HG02943 (cell line): ENCODE measurements at regions not wholly inside any gene's neighbourhood (a gene's known extent, or its start where the extent isn't known, plus 50 kb on each side); places are given as distances from the start of the nearest gene placed in this dataset.

Experiments used
- ATAC-seq: cut with Tn5 transposase; IDR thresholded peaks from one replicate; pipeline ENCODE4 v1.9.1; 2021; ENCODE audit warnings: mild to moderate bottlenecking, low read depth, moderate library complexity; ENCODE audit not compliant: unreplicated experiment

- ATAC-seq: no peak
These were observed 193.8 kb downstream of the LYPLAL1 start for GRCh38 chr1:219367496-219367895.

DNA sequence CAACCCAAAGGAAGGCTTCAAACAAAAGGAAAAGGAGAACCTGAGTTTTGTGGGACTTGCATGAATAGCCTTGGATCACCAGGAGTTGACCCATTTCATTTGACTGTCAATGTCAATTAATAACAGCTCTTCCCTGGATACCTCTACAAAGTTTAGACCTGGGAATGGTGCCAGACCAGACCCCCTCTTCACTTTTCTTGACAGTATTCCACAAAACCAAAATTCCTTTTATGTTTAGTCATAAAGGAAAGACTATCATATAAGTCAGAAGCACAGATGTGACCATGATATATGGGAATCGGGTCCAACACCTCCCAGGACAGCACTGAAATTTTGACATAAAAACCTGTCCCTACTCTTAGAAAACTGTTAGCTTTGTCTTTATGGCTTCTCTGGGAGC, 191.8 kb downstream of the LYPLAL1 start:
- no peak for ATAC-seq

DNA sequence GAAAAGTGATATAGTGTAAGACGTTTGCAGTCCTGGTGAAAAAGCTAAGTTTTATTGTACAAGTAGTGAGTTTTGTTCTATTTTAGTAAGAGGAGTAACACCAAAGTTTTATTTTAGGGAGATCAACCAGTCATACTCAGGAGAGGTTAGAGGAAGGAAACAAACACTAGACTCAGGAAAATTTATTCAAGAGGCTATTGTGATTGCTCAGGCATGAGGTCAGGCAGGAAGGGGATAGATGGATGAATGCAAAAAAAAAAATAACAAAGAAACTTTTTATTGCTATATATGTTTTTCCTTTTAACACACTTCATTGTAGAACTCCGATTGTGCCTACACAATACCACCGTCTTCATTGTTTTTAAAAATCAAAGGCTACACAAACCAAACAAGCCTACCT, 189.0 kb downstream of the LYPLAL1 start:
- no peak for ATAC-seq

- ATAC-seq: no peak
These were observed 185.4 kb downstream of the LYPLAL1 start for GRCh38 chr1:219359126-219359525.

- no peak for ATAC-seq
These were observed 184.4 kb downstream of the LYPLAL1 start for GRCh38 chr1:219358080-219358479.

- no peak for ATAC-seq
These were observed 181.3 kb downstream of the LYPLAL1 start for GRCh38 chr1:219354962-219355361.

GRCh38 chr1:219352961-219353651, 179.4 kb downstream of the LYPLAL1 start:
- ATAC-seq: no peak

- no peak for ATAC-seq
These were observed 176.7 kb downstream of the LYPLAL1 start for GRCh38 chr1:219350172-219350931.

DNA sequence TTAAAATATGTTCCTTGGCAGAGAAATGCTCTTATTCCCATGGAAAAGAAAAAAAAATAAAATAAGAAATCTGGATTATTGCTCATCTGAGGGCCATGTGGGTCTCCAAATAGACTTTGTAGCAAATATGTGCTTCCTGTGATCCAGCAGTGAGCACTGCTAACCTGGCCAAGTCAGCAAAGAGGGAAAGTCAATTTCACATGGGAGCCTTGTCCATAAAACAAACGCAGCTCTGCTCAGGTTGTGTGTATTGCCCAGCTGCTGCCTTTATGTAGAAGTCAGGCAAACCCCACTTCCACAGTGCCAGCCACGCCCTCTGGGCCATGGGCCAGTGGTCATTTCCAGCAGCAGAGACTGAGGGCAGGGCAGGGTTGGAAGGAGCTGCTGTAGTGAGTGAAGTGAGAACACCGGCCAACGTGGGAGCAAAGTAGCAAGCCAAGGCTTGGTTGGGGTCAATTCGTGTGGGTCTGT, 174.3 kb downstream of the LYPLAL1 start:
- ATAC-seq: no peak

DNA sequence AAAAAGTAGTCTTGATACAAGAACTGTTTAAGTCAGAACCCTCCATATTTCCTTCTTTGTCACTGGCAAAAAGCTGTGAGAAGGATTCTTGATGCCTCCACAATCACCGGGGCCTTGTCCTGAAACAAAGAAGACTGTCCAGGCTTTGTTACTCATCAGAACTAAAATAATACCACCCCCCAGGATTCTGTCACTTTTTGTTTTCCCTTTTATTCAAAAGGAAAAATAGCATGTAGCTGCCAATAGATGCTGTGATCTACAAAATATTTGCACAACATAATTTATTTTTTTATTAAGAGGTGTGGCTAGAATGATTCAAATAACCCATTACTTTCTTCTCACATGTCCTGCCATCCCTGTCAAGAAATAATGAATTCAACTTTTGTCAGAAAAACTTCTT, 173.7 kb downstream of the LYPLAL1 start:
- no peak for ATAC-seq

DNA sequence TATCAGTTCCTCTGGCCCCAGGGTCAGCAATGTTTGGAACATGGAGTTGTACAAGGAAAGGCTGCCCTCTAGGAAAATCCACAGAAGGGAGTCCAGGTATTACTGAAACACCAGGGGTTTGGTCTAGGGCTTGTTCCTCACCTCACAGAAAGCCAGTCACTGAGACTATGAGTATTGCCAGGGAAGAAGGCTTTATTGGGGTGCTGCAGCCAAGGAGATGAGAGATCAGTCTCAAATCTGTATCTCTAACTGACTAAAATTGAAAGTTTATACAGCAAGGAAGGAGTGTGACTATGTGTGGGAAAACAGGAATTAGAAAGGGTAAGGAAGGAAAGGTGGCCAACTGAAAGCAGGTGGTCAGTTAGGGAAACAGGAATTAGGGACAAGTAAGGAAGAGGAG, 172.3 kb downstream of the LYPLAL1 start:
- no peak for ATAC-seq

- ATAC-seq: no peak
These were observed 169.2 kb downstream of the LYPLAL1 start for GRCh38 chr1:219342836-219343235.

DNA sequence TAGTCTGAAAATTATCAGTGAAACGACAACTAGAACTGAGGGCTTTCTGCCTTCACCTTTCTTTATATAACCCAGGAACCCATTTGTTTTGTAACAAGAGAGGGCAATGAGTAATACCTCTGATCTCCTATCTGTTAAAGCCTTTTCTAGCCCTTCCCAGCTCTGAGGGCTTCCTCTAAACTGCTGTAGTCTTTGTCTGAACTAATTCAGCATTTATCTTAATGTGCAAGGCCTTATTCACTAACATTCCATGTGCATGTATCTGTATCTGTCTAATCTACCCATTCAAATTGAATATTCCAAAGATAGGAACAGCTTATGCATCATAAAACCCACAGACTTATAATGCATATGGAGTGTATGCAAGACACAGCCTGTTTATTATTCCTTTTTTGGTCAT, 167.1 kb downstream of the LYPLAL1 start:
- ATAC-seq: no peak

DNA sequence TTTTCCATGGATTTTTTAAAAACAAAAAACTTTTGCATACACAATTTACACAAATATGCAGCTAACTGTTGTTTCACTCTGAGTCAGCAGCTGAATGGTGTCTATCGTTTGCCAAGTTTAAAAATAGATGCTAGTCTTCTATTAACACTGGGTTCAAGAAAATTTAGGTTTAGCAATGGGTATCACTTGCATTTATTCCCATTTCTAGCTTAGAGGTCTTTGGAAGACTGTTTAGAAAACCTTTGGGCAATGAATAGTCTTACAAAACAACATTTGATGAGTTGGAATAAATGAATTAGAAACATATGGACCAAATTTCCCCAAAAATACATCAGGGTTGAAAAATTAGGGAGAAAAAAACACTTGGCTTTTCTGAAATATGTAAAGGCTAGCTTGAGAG, 165.8 kb downstream of the LYPLAL1 start:
- no peak for ATAC-seq

GRCh38 chr1:219337588-219337987, 163.9 kb downstream of the LYPLAL1 start:
- no peak for ATAC-seq

DNA sequence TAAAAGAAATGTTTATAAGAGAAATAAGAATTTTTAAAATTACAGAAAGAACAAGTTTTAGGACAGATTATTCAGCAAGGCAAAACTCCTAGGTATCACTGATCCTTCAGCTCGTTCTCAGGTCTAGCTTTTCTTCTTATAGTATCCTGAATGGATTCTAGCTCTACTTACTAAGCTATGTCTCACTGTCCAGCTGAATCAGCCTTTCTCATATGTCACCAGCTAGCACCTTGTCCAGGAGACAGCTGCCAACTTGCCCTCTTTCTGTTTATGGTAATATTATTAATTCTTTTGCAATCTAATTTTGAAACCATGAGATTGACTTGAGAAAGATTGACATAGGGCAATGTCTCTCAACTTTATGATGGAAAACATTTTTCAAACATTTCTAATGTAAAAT, 159.9 kb downstream of the LYPLAL1 start:
- ATAC-seq: no peak

GRCh38 chr1:219331424-219331823, 157.7 kb downstream of the LYPLAL1 start:
- ATAC-seq: no peak

- ATAC-seq: no peak
These were observed 157.0 kb downstream of the LYPLAL1 start for GRCh38 chr1:219330669-219331068.

DNA sequence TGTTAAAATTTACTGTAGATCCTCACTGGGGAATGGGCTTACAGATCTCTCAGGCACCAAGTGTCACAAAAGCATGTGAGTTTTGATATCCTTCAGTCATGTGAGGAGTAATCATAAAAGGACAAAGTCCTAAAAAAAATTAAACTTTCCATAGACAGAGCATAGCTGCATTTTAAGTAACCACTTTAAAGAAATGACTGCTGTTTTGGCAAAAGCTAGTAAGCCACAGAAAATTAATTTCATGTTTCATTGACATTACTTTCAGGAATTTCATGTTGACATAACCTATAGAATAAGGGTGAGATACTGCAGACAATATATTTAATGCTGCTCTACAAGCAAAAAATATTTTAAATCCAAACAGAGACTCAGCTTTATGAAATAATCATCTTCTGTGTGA, 156.3 kb downstream of the LYPLAL1 start:
- no peak for ATAC-seq

DNA sequence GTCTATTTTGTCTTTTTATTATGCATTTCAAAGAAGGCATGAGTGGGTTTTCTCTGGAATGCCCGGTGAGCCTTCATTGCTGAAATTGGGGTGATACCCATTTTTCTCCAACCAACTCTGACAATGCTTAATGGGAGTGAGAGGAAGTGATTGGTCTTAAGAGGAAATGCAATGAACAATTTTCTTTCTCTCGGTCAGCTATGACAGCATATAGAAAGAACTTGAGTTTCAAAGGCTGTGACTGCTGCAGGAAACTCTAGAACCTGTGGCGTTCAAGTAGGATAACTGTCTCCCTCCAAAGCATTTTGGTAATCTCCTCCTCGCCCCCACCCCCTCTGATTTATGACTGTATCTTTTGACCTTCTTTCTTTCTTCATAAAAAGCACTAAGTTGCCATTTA, 155.9 kb downstream of the LYPLAL1 start:
- no peak for ATAC-seq

- no peak for ATAC-seq
These were observed 153.2 kb downstream of the LYPLAL1 start for GRCh38 chr1:219326843-219327242.

DNA sequence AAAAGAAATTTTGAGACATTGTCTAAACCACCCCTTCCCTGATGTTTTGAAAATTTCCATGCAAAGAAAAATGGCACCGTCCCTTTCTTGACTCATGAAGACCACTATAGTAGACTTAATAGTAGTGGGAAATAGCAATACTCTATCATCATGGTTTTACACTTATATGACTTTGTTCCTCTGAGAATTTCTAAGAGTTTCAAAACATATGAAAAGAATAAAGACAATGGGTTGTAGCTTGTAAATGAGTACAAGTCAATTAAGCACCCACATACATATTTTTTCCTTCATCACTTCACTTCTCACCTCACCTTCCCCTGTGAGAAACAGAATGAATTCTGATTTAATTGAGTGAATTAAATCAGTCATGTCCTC, 151.7 kb downstream of the LYPLAL1 start:
- ATAC-seq: no peak
